Neutrophil (primary cell): ENCODE measurements at regions not wholly inside any gene's neighbourhood (a gene's known extent, or its start where the extent isn't known, plus 50 kb on each side); places are given as distances from the start of the nearest gene placed in this dataset.

Source experiments
- H3K27ac ChIP-seq: fragments of 200-600 bp; sonication (generic); 2 replicates; pipeline ENCODE4 v1.5.1; 2016; ENCODE audit warnings: mild to moderate bottlenecking, moderate library complexity
- H3K27me3 ChIP-seq: fragments of 200-600 bp; sonication (generic); 2 replicates; pipeline ENCODE4 v1.6.0; 2016; ENCODE audit warnings: mild to moderate bottlenecking
- H3K36me3 ChIP-seq: fragments of 200-600 bp; sonication (generic); 2 replicates; pipeline ENCODE4 v1.5.1; 2017
- H3K4me1 ChIP-seq, 2 experiments: fragments of 200-600 bp in 1 of 2; sonication (generic) in 1 of 2; 1 replicate in 1 of 2; 2 replicates in 1 of 2; pipeline versions ENCODE4 v1.5.1 to v1.6.1; 2013 to 2016; ENCODE audit warnings: low read depth in 1 of 2, low read length in 1 of 2, mild to moderate bottlenecking in 1 of 2, moderate library complexity in 1 of 2; ENCODE audit not compliant: control insufficient read depth in 1 of 2, insufficient read depth in 1 of 2
- H3K4me3 ChIP-seq, 2 experiments: fragments of 200-600 bp in 1 of 2; sonication (generic) in 1 of 2; 1 replicate in 1 of 2; 2 replicates in 1 of 2; pipeline ENCODE4 v1.5.1; 2013 to 2016; ENCODE audit warnings: low read depth in 1 of 2, low read length in 1 of 2, mild to moderate bottlenecking in 1 of 2, moderate library complexity in 1 of 2
- H3K9me3 ChIP-seq: fragments of 200-600 bp; sonication (generic); 2 replicates; pipeline ENCODE4 v1.5.1; 2016
- TF ChIP-seq, protein P1 (sequence below): fragments of 200-600 bp; sonication (generic); IDR thresholded peaks from 2 replicates; pipeline ENCODE4 v1.5.1; 2016; ENCODE audit warnings: antibody characterized with exemption

GRCh38 chr15:24733659-24734058, 58.1 kb downstream of the NPAP1 start:
- Histone ChIP-seq H3K27ac (no peak overlapping the region), H3K4me1 (no peaks in the 10 kb centered on the region), H3K4me3 (no peak overlapping the region), H3K36me3 (no peaks in the 10 kb centered on the region), H3K9me3 (no peaks in the 10 kb centered on the region), H3K27me3 (no peaks in the 10 kb centered on the region)
- TF ChIP-seq, protein P1, sequence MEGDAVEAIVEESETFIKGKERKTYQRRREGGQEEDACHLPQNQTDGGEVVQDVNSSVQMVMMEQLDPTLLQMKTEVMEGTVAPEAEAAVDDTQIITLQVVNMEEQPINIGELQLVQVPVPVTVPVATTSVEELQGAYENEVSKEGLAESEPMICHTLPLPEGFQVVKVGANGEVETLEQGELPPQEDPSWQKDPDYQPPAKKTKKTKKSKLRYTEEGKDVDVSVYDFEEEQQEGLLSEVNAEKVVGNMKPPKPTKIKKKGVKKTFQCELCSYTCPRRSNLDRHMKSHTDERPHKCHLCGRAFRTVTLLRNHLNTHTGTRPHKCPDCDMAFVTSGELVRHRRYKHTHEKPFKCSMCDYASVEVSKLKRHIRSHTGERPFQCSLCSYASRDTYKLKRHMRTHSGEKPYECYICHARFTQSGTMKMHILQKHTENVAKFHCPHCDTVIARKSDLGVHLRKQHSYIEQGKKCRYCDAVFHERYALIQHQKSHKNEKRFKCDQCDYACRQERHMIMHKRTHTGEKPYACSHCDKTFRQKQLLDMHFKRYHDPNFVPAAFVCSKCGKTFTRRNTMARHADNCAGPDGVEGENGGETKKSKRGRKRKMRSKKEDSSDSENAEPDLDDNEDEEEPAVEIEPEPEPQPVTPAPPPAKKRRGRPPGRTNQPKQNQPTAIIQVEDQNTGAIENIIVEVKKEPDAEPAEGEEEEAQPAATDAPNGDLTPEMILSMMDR = no peak

GRCh38 chr15:24734396-24734795, 58.8 kb downstream of the NPAP1 start:
- TF ChIP-seq, protein P1 = no peak

DNA sequence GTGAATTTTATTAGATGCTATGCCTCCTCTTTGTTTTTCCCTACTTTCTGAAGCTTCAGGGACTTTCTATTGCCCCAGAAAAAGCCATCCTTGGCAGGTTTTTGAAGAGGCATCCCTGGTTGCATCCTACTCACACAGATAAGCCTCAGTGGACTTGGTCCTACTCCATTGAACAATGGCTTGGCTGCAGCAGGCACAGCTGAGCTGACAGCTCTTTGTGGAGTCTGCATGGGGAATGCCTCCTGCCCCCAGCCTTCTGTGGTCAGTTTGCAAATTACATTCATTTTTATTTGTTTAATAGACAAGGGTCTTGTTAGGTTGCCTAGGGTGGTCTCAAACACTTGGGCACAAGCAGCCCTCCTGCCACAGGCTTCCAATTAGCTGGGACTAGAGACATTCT, 69.7 kb downstream of the NPAP1 start:
- no peaks in the 10 kb centered on the region for H3K4me1 ChIP-seq
- TF ChIP-seq, protein P1 = no peak
- H3K27ac ChIP-seq = no peak overlapping the region
- no peaks in the 10 kb centered on the region for H3K27me3 ChIP-seq
- no peaks in the 10 kb centered on the region for H3K9me3 ChIP-seq
- no peaks in the 10 kb centered on the region for H3K36me3 ChIP-seq
- H3K4me3 ChIP-seq = no peak overlapping the region

More at GRCh38 chr15:24734396-24734795, 58.8 kb downstream of the NPAP1 start:
- Histone ChIP-seq H3K27ac (no peak overlapping the region), H3K9me3 (no peaks in the 10 kb centered on the region), H3K27me3 (no peaks in the 10 kb centered on the region), H3K4me3 (no peak overlapping the region), H3K36me3 (no peaks in the 10 kb centered on the region), H3K4me1 (no peaks in the 10 kb centered on the region)

GRCh38 chr15:24746094-24746493, 70.5 kb downstream of the NPAP1 start:
- Histone ChIP-seq H3K9me3 (no peaks in the 10 kb centered on the region), H3K36me3 (no peaks in the 10 kb centered on the region)

DNA sequence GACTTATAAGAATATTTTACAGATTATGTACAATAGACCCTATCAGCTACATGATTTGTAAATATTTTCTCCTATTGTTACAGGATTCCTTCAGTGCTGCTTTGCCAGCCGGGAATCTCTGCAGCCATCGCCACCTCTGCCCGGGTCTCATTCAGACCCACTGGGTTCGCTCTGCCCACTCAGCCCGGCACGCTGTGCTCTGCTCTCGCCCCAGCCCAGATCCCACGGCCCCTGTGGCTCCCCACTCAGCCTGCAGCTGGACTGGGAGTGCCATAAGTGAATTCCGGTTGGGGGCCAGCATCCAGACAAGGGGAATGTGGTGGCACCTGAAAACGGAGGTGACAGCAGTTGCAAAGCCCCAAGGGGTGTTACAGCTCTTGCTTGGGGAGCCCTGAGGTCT, 71.8 kb downstream of the NPAP1 start:
- Histone ChIP-seq H3K4me3 (no peak overlapping the region), H3K9me3 (no peaks in the 10 kb centered on the region)

More at GRCh38 chr15:24746094-24746493, 70.5 kb downstream of the NPAP1 start:
- Histone ChIP-seq H3K27ac (no peak overlapping the region), H3K4me1 (no peaks in the 10 kb centered on the region), H3K4me3 (no peak overlapping the region), H3K27me3 (no peaks in the 10 kb centered on the region)
- TF ChIP-seq, protein P1 = no peak

More for the DNA sequence above, 71.8 kb downstream of the NPAP1 start:
- Histone ChIP-seq H3K27ac (no peak overlapping the region), H3K27me3 (no peaks in the 10 kb centered on the region), H3K4me1 (no peaks in the 10 kb centered on the region), H3K36me3 (no peaks in the 10 kb centered on the region)
- TF ChIP-seq, protein P1 = no peak
